ENCODE measurements at regions not wholly inside any gene's neighbourhood (a gene's known extent, or its start where the extent isn't known, plus 50 kb on each side); places are given as distances from the start of the nearest gene placed in this dataset.

DNA sequence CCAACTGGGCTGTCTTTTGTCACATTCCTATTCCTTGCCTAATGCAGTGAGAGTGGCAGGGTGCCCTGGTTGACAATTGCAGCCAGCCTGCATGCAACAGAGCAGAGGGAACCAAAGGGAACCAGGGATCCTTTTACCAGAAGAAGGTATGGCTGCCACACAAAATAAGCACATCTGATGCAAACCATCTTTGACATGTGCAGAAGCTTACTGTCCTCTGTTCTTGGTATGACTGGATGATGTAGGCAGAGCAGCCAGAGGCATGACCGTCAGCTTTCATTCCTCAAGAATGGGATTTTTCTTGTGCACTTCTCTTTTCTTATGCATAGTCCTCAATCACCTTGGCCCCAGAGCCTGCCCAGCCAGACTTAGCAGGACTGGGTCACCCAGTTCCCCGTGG, 116.1 kb downstream of the UQCRFS1 start:
- no peak for ATAC-seq
- intact Hi-C loops (cut with DNase I) = no loop called here
- Histone ChIP-seq H3K27ac (no peak overlapping the region), H3K4me1 (no peaks in the 10 kb centered on the region), H3K36me3 (ENCODE audit: insufficient read depth in 1 of 2, low read depth in 1 of 2) (no peaks in the 10 kb centered on the region), H3K27me3 (ENCODE audit: insufficient read depth in 3 of 3, low read length in 2 of 3) (peaks cover 0 to 4% (median 2%) of the 10 kb centered on the region in 3 donors), H3K4me3 (no peak overlapping the region), H3K9me3 (no peaks in the 10 kb centered on the region)
- DNase-seq = no peak
- WGBS, 3 donors = 36 to 55% (median 37%) methylated on average over 2 of the region's 2 CpGs
- TF ChIP-seq CTCF (IDR thresholded peaks at IDR 0.05) = no peak

DNA sequence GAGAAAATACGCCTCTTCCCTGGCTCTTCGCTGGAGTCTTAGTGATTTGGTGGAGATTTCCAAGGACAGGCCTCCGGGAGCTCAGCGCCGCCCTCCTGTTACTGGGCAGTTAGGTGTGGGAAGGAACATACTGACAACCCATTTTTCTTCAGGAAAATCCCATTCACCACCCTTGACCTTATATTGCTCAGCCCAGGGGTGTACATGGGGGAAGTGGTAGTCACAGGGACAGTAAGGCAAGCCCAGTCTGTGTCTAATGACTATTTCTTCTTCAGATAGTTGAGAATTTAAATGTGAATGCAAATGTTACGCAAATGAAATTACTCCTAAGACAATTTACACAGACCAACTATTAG, 119.4 kb downstream of the UQCRFS1 start:
- no peaks in the 10 kb centered on the region for H3K9me3 ChIP-seq
- H3K27me3 ChIP-seq (ENCODE audit: insufficient read depth in 3 of 3, low read length in 2 of 3) = peaks cover 0 to 1% (median 0%) of the 10 kb centered on the region in 3 donors
- H3K27ac ChIP-seq = no peak overlapping the region
- 84 to 88% (median 87%) methylated on average over 6 of the region's 6 CpGs for WGBS, 3 donors
- intact Hi-C loops (cut with DNase I) = no loop called here
- ATAC-seq = no peak
- no peaks in the 10 kb centered on the region for H3K4me1 ChIP-seq
- H3K36me3 ChIP-seq (ENCODE audit: insufficient read depth in 1 of 2, low read depth in 1 of 2) = no peaks in the 10 kb centered on the region
- H3K4me3 ChIP-seq = no peak overlapping the region
- peak in 1 of 2 donors; percentile 21 for DNase-seq
- no peak for TF ChIP-seq CTCF (IDR thresholded peaks at IDR 0.05)

GRCh38 chr19:29092712-29093552, 120.0 kb downstream of the UQCRFS1 start:
- 92 to 95% (median 93%) methylated on average over 41 of the region's 41 CpGs for WGBS, 3 donors
- H3K36me3 ChIP-seq (ENCODE audit: insufficient read depth in 1 of 2, low read depth in 1 of 2) = no peaks in the 10 kb centered on the region
- no peaks in the 10 kb centered on the region for H3K9me3 ChIP-seq
- H3K27ac ChIP-seq = no peak overlapping the region
- ATAC-seq (no peak), DNase-seq (peak in 1 of 2 donors; percentile 32)
- no peak overlapping the region for H3K4me3 ChIP-seq
- no peak for TF ChIP-seq CTCF (IDR thresholded peaks at IDR 0.05)
- intact Hi-C loops (cut with DNase I) = no loop called here
- no peaks in the 10 kb centered on the region for H3K27me3 ChIP-seq (ENCODE audit: insufficient read depth in 3 of 3, low read length in 2 of 3)
- no peaks in the 10 kb centered on the region for H3K4me1 ChIP-seq

DNA sequence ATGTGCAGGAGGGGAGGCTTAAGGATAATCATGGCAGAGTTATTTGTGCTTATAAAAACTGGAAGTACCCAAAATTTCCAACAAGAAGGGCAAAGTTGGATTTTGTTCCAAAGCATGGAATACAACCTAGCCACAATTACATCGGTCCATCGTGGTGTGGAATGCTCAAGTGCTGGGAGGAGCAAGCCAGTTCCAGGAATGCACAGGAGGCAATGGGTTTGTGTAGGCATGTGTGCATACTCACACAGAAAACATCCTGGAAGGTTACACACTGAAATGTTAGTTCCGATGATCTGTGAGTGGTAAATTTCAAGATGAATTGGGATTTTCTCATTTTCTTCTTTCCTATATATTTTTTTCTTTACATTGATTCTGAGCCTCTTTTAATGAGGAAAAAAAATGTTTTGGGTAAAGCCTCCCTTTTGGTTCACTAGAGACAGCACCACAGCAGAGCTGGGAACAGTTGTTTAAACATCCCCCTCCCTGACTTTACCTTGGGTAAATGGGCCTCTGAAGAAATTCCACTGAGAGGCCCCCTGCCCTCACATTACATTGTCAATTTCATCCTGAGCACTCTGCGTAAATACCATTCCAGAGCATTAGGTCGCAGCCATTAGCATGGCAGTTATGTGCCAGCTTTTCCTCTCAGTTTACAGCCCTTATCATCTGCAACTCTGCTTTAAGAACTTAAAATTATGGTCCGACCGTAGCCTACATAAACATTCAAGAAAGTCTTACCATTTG, 122.0 kb downstream of the UQCRFS1 start:
- no peaks in the 10 kb centered on the region for H3K4me1 ChIP-seq
- H3K27ac ChIP-seq = no peak overlapping the region
- no peak for TF ChIP-seq CTCF (IDR thresholded peaks at IDR 0.05)
- no peak for DNase-seq
- no peak for ATAC-seq
- H3K4me3 ChIP-seq = no peak overlapping the region
- peaks cover 0 to 5% (median 0%) of the 10 kb centered on the region in 3 donors for H3K27me3 ChIP-seq (ENCODE audit: insufficient read depth in 3 of 3, low read length in 2 of 3)
- no peaks in the 10 kb centered on the region for H3K36me3 ChIP-seq (ENCODE audit: insufficient read depth in 1 of 2, low read depth in 1 of 2)
- 68 to 73% (median 69%) methylated on average over 7 of the region's 7 CpGs for WGBS, 3 donors
- H3K9me3 ChIP-seq = no peaks in the 10 kb centered on the region
- intact Hi-C loops (cut with DNase I) = no loop called here

Data from psoas muscle (tissue), 7 donors.